A172 (cell line): ENCODE measurements at regions not wholly inside any gene's neighbourhood (a gene's known extent, or its start where the extent isn't known, plus 50 kb on each side); places are given as distances from the start of the nearest gene placed in this dataset.

Experiments
- DNase-seq: peaks from one replicate; pipeline ENCODE4 v3.0.0-alpha.2; 2015; ENCODE audit warnings: low spot score

DNA sequence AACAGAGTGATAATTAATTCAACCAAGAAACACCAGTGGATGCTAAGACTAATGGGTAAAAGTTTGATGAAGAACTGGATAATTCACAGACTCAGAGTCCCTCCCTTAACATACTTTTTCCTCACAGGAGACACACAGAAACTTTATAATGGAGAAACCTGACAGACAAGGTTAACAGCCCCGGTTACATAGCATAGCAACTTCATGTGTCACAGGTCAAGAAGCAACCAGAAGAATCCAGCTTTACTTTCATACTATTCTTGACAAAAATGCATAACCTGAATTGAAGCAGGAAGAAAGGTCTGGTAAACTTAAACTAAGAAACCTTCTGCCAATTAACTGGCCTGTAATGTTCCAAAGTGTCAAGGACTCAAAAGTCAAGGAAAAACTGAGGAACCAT, 375.9 kb downstream of the RNF144B start:
- DNase-seq = no peak

DNA sequence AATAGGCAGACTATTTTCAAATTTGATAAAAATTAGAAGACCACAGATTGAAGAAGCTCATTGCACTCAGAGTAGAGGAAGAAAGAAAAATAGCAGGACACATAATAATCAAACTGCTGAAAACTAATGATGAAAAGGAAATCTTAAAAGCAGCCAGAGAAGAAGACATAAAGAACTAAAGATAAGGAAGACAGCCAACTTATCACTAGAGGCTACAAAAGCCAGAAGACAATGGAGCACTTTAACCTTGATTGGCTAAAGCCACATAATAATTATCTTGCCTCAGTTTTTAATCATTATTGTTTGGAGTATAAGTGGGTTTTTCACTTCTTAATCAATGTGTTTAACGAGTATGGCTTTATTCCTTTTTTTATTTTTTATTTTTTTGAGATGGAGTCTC, 397.6 kb downstream of the RNF144B start:
- no peak for DNase-seq

DNA sequence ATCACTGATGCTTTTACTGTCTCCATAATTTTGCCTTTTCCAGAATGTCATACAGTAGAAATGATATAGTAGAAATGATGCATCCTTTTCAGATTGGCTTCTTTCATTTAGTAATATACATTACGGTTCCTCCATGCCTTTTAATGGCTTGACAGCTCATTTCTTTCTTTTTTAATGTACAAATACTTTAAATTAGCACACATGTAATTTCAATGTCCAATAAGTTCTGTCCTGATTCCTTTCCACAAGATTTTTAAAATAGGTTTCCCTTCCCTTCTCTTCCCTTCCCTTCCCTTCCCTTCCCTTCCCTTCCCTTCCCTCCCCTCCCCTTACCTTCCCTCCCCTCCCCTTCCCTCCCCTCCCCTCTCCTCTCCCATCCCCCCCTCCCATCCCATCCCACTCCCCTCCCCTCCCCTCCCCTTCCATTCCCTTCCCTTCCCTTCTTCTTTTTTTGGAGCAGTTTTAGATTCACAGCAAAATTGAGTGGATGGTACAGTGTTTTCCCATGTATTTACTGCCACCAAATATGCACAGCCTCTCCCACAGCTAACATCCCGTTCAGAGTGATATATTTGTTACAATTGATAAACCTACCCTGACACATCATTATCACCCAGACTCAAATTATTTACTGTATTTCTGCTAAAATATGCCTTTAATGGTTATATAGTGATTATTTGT, 398.8 kb downstream of the RNF144B start:
- no peak for DNase-seq

DNA sequence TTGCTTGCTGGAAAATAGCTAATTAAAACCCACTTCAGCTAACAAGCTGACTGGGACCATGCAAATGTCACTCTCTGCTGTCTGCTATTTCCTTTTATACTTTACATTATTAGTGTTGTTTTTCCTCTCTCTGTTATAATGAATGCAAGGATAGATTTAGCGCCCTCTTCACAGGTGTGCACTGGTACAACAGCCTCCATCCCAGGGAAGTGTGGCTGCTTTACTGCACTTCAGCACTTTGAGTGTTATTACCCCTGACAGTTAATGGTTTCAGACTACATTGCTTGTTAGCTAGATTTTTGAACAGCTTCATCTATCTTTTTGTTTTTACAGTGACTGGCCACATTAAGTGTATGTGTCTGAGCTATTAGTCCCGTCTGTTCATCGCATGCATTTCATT, 405.7 kb downstream of the RNF144B start:
- no peak for DNase-seq

DNA sequence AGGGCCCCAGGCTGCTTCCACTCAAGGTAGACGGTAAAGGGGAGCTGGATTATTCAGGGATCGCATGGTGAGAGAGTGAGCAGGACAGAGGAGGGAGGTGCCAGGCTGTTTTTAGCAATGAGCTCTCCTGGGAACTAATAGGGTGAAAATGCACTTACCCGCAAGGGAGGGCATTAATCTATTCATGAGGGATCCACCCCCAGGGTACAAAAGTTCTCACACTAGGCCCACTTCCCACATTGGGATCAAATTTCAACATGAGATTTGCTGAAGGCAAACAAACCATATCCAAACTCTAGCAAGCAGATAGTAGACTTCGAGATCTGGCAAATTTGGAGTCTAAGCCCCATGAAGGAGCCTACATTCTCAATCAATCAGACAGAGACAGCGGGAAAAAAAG, 408.6 kb downstream of the RNF144B start:
- no peak for DNase-seq

DNA sequence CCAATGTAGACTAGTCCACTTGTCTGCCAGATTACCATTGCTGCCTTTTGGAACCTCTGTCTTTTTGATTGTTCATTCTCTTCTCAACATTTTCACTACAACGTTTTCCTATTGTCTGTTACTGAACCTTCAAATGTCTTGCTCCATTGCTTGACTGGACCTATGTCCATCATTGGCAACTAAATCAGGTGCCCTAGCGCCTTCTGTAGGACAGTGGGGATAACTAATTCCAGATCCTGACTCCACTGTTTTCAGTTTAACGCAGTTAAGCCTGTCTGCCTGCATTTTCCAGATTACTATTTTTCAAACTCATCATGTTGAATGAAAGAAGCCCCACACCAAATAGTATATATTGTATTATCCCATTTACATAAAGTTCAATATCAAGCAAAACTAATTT, 433.6 kb downstream of the RNF144B start:
- DNase-seq = no peak

DNA sequence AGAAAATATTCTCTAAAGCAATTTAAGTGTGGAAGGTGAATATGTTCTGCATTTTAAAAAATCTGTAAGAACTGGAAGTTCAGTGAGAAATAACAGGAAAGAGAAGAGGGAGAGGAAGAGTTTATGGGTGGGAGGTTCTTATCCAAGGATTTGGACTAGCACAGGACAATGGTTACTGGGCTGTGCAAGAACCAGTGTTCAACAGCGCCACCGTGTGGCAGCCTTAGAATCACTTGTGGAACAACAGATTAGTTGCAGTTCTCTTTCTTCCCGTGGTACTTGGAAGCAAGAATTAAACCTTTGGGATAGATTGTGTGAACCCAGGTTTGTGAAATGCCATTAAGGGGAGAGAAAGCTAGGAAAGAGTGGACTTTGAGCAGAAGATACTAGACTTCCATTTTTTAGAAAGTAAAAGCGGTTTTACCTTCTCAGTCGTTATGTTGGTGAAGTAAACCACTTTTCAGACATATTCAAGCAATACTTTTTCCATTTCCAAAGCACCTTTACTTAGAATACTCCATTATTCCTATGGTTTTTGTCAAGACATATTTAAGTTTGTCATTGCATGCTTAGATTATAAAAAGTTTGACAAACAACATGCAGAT, 436.7 kb downstream of the RNF144B start:
- DNase-seq = peak; percentile 26

DNA sequence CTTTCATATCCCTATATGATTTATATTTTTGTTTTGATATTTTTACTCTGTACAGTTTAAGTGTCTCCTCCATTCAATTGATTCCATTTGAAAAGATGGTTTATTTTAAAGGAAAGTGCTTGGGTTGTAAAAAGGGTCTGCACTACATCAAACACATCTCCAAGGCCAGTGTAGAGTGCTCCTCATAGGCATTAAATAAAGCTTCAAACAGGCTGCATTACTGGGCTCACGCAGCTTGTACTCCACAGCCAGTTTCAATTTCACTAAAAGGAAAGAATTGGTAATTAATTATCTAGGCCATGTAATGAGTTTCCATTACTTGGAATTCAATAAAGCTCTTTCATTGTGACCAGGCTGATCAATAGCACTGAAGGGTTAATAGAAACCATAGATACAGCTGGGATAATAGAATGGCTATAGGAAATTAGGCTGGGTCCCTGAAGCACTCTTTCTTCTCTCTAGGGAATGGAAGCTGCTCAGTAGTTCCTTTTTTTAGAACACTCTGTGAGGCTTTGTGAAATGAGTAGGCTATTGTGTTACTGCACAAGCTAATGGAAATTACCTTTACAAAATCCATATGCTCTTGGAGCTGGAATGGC, 442.2 kb downstream of the RNF144B start:
- no peak for DNase-seq

DNA sequence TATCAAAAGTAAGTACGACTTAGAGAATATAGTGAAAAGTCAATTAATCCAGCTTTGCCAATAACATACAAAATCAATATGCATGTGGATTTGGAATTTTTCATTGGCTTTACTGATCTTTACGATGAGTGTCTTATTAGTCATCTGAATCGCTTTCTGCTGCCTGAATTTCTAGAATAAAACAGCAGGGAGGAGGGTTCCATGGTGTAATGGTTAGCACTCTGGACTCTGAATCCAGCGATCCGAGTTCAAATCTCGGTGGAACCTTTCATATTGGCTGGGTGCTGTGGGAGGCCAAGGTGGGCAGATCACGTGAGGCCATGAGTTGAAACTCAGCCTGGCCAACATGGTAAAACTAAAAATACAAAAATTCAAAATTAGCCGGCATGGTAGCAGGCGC, 448.8 kb downstream of the RNF144B start:
- no peak for DNase-seq

DNA sequence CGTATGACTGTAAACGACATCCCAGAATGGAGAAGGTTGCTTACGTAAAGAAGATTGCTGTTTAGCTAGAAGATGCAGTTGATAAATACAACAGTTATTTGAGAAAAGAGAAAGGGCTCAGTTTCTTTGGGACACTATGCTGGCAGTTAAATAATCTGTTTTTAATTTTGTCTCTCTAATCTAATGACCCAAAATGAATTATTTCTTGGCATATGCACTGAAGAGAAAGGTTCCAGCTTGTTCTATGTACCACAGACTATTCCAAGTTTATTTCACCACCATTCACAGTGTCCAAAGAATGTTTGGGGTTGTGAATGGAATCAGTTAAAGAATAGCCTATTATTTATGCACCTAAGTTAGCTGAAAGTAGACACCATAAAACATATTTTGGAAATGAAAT, 449.9 kb downstream of the RNF144B start:
- DNase-seq = no peak

DNA sequence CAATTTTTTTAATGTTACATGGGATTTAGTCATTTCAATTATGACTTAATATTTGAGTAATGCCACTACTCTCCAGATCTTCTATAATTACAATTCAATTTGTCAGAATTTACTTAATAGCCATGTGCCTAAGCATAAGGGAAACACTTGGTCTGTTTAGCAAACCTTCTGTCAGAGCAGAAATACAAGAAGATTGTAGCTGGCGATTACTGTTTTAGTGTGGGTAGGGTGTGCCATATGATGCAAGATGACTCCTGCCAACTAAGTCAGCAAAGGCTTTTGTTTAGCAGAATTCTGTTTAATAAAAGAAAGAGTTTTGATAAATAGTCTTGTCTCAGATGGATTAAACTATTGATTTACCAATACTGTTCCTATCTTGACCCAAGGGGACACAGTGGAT, 455.4 kb downstream of the RNF144B start:
- no peak for DNase-seq

DNA sequence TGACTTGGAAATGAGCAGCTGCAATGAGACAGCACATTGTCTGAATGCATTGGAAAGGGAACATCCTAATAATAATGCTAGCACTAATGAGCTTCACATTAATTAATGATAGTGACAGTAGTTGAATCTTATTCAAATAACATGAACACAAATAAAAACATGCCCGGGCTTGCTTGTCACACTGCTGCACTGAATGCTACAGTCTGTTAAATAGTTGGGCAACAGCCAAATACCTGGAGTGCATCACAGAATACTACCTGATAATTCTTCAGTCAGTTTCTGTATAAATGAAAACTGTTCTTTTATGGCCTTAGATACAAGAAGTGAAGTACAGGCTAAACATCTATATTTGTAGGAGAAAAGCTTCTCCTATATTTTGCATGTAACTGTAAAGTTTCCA, 458.7 kb downstream of the RNF144B start:
- no peak for DNase-seq

DNA sequence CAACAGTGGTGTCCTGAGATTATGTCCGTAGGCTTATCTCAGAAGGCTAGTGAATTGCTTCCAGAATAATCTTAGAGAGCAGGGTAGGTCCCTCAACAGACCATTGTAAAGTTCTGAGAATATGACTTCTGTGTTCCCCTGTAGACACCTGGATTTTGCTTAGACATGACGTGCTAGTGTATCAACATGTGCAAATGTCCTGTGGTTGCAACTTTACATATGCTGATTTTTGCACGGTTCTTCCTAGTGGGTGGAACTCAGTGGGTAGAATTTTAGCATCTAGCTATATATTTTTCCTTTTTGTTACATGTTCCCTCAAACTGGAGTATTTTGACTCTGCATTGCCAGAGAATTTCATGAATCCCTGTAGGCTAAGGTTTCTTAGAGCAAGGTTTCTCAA, 459.2 kb downstream of the RNF144B start:
- DNase-seq = no peak

DNA sequence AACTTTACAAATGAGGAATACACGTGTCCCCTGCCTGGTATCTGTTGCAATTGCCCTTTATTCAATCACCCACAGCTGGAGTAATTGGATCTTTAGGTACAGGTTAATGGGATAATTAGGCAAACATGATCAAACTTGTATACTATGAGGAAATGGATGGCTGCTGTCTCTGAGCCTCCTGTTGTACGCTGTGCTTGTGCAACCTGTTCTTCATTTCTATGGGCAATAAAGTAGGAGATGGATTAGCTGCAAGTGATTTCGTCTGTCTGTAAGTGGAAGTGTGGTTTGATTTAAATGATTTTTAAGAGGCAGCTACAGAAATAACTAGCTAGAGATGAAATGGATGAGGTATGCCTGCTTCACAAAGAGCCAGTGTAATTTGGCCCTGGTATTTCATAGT, 474.1 kb downstream of the RNF144B start:
- DNase-seq = no peak

DNA sequence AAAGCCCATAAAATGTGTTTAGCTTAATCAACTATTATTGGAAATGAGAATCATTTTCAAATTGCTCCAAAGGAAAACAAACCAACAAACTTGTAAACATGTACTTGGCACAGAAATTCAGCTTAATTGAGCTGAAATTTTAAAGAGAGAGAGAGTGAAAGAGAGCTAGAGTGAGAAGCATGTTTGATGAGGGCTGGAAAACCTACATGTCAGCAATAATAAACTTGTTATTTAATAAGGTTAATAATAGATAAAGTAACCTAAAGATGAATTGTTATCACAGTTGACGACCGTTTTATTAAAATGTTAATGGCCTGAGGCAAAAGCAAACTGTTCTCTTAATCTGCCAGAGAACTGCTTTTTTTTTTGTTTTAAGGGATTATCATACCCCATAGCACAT, 496.1 kb downstream of the RNF144B start:
- DNase-seq = no peak

DNA sequence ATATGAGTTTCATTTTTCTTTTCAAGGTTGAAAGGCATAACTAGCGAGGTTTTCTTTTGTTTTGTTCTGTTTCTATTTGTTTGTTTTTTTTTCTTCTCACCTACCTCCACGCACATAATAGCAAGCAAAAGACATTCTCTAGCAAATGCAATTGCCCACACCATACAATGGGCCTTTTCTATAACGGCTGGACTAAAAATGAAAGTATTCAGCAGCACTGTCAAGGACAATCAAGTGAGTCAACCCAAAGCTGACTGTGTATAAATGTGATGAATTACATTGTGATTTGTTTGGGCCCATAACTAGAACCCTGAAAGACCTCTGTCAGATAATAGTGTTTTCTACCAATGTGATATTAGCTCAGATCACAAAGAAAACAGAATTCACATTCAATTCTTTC, 496.7 kb downstream of the RNF144B start:
- no peak for DNase-seq

DNA sequence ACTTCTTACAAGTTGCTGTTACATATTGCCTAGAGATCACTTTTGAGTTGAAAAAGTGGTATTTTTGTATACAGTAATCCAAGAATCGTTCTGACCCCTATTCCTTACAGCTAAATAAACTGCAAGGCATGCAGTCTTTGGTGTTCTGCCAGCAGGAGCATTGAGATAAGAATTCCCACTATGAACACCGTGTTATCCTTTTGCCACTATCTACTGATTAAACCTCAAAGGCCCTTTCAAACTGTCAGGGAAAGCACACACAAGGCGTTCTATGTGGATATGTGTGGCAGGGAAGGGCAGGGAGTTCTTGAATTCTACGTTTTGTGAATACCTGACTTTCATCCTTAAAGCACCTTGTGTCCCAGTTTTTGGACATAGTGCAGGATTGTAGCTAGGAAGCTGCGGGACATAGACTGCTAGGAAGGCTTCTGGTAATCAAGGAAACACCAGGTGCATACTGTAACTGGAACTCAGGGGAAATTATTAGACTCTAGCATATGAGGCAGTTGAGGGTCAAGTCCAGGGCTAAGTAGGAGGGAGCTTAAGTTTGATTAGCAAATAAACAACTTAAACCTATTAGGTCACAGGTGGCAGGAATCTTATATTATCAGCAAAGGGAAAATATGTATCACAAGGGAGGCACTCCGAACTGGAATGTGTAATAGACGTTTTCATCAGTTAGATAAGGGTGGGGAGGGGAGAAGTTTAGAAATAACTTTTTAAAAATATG, 506.6 kb downstream of the RNF144B start:
- DNase-seq = no peak

DNA sequence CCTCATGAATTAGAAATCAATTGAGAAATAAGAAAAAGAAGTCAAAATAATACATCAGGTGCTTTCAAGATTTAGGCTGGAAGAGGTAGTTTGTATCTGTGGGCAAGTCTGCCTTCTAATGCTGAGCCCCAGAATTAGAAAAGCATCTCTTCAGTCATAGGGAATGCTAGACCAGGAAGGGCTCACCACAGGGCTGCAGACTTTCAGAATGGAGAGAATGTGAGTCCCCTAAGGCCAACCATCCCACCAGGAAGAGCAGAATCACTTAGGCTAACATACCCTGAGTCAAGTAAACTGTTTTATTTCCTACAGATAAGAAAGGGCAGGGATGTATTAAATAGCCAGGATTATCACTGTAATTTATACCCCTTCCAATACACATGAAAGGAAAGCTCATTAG, 510.2 kb downstream of the RNF144B start:
- DNase-seq = no peak

DNA sequence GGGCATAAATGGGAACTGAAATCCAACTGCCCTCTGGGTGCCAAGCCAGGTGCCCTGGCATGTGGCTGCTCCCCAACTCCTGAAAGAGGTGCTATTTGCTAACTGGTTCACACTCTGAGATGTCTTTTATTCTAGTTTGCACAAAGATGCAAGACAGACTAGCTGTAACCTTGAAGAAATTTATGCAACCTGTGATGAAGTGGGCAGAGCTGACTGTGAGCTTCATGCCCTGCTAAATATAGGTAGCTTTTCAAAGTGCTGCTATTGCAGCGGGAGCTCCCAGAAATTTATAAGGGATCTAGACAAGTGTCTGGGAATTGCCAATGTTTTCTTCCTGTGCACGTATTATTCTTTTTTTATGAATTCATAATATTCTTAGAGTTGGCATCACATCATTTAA, 517.5 kb downstream of the RNF144B start:
- DNase-seq = no peak

DNA sequence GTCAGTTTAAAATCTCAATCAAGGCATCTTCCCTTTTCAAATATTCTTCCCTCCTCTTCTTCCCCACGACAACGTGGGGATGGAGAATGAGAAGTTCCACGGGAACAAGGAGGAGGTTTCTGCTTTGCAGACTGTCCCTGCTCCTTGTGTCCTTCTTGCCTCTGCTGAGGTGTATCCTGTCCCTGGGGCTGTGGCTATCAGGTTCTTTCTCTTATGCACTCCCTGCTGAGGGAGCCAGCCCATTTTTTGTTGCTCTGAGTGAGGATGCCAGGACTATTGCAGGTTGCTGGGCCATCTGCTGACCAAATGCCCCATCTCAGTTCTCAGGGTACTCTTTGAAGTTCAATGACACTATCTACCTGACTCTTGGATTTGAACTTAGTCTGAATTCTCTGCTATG, 533.6 kb downstream of the RNF144B start:
- DNase-seq = no peak

DNA sequence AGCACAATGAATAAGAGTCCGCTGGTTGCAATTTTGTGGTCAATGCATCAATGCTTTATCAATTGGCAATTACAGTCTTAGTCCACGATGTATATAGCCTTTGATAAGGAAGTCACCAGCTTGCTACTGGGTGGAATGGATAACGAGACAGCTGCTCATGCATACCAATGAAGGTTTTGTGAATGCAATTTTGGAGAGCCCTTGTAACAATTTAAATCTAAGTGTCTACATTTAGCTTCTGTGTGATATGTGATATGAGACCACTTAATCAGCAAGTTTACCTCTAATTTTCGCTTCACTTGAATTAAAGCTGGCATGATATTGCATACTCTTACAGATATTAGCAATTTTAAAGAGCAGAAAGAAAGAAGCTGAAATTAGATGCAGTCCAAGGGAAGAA, 543.9 kb downstream of the RNF144B start:
- DNase-seq = no peak

DNA sequence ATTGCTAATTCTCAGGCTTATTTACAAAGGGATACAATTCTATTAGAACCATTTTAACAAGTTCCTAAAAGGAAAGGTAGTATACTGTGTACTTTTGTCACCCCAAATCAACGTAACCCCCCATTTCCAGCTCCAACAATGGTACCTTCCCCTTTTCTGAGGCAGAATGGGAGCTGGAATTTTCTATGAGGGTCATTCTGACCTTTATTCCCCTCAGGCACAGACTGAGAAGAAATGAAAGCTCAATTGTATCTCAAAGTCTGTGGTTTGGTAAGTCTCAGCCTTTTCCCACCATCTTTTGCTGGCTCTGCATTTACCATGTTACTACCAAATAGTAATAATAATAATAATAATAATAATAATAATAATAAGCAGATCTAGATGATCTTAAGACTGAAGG, 571.0 kb downstream of the RNF144B start:
- DNase-seq = no peak

DNA sequence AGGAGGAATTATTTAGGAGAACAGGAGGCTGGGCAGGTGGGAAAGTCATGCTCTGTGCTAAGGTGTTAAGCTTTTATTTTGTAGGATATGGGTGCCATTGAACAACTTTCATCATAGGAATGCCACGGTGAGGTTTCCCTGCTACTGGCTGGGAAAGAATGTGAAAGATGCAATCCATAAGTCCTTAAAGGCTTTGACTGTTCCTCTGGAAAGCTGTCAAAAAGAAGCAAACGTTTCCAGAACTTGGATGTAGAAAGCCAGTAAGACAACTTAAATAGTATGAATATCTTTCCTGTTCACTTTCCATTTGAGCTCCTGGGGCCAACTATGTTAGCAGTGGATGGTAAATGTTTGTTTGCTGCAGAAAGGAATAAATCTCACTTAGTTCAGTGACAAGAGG, 574.4 kb downstream of the RNF144B start:
- DNase-seq = no peak
